ENCODE measurements at regions not wholly inside any gene's neighbourhood (a gene's known extent, or its start where the extent isn't known, plus 50 kb on each side); places are given as distances from the start of the nearest gene placed in this dataset.

GRCh38 chr1:55559842-55560241 lies 344.7 kb upstream of the USP24 start:
- TF ChIP-seq YY1 (IDR thresholded peaks at IDR 0.05; ENCODE audit: insufficient read depth, insufficient read length) (no peak), SUZ12 (IDR thresholded peaks at IDR 0.05; ENCODE audit: extremely low read depth, insufficient read depth, insufficient read length) (no peak)

All from NT2/D1 (cell line).